ENCODE measurements at regions not wholly inside any gene's neighbourhood (a gene's known extent, or its start where the extent isn't known, plus 50 kb on each side); places are given as distances from the start of the nearest gene placed in this dataset.

DNA sequence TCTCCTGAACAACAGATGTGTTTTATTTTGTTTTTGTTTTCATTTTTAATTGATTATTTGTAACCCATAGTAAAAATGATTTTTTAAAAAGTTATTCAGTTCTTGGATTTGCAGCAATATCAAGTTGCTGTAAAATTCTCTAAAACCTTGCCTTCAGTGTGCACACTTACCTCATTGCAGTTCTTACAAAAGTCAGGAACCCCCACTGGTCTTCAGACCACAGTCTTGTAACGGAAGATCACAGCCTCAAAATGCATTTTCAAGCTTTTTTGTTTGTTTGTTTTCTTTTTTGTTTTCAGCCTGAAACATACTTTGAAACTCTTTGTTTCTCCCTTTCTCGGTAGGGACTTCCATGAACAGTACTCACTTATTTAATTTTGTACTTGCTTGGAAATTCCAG, 1012.8 kb upstream of the GYPC start:
- TF ChIP-seq CTCF (conservative IDR thresholded peaks at IDR 0.05; ENCODE audit: low read depth, low read length): no peak
- TF ChIP-seq EZH2phosphoT487 (IDR thresholded peaks at IDR 0.05; ENCODE audit: borderline replicate concordance, low read length): no peak
